ENCODE measurements at regions not wholly inside any gene's neighbourhood (a gene's known extent, or its start where the extent isn't known, plus 50 kb on each side); places are given as distances from the start of the nearest gene placed in this dataset.

GRCh38 chr4:19358015-19358414 is 893.7 kb upstream of the SLIT2 start:
- intact Hi-C loops (cut with DNase I): no loop called here
- H3K4me1 ChIP-seq: no peaks in the 10 kb centered on the region
- TF ChIP-seq POLR2A (IDR thresholded peaks at IDR 0.05): no peak
- TF ChIP-seq, protein P1, sequence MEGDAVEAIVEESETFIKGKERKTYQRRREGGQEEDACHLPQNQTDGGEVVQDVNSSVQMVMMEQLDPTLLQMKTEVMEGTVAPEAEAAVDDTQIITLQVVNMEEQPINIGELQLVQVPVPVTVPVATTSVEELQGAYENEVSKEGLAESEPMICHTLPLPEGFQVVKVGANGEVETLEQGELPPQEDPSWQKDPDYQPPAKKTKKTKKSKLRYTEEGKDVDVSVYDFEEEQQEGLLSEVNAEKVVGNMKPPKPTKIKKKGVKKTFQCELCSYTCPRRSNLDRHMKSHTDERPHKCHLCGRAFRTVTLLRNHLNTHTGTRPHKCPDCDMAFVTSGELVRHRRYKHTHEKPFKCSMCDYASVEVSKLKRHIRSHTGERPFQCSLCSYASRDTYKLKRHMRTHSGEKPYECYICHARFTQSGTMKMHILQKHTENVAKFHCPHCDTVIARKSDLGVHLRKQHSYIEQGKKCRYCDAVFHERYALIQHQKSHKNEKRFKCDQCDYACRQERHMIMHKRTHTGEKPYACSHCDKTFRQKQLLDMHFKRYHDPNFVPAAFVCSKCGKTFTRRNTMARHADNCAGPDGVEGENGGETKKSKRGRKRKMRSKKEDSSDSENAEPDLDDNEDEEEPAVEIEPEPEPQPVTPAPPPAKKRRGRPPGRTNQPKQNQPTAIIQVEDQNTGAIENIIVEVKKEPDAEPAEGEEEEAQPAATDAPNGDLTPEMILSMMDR (IDR thresholded peaks at IDR 0.05): no peak
- H3K4me3 ChIP-seq: no peak overlapping the region
- no peak overlapping the region for H3K27ac ChIP-seq
- no peaks in the 10 kb centered on the region for H3K36me3 ChIP-seq (replicated peaks in 1 of 2; ENCODE audit: insufficient read depth in 1 of 2, low read depth in 2 of 2)
- DNase-seq (no peak), ATAC-seq (no peak)
- 37 to 38% methylated on average over 2 of the region's 2 CpGs for WGBS, 2 donors
- no peaks in the 10 kb centered on the region for H3K27me3 ChIP-seq
- H3K9me3 ChIP-seq: no peaks in the 10 kb centered on the region

- Histone ChIP-seq H3K9me3 (no peaks in the 10 kb centered on the region), H3K27me3 (no peaks in the 10 kb centered on the region), H3K4me1 (no peaks in the 10 kb centered on the region), H3K27ac (no peak overlapping the region), H3K36me3 (replicated peaks in 1 of 2; ENCODE audit: insufficient read depth in 1 of 2, low read depth in 2 of 2) (no peaks in the 10 kb centered on the region), H3K4me3 (no peak overlapping the region)
- ATAC-seq (no peak), DNase-seq (no peak)
- intact Hi-C loops (cut with DNase I): no loop called here
- WGBS, 2 donors: 12 to 19% methylated on average over 1 of the region's 1 CpG
- no peak for TF ChIP-seq POLR2A (IDR thresholded peaks at IDR 0.05)
- TF ChIP-seq, protein P1 (IDR thresholded peaks at IDR 0.05): no peak
Measured at GRCh38 chr4:19349416-19349815, 902.3 kb upstream of the SLIT2 start.

- TF ChIP-seq POLR2A (IDR thresholded peaks at IDR 0.05): no peak
- TF ChIP-seq, protein P1 (IDR thresholded peaks at IDR 0.05): no peak
- no peak for ATAC-seq
- no peaks in the 10 kb centered on the region for H3K4me1 ChIP-seq
- DNase-seq: no peak
- H3K9me3 ChIP-seq: no peaks in the 10 kb centered on the region
- no peak overlapping the region for H3K27ac ChIP-seq
- H3K4me3 ChIP-seq: no peak overlapping the region
- no peaks in the 10 kb centered on the region for H3K27me3 ChIP-seq
- H3K36me3 ChIP-seq (replicated peaks in 1 of 2; ENCODE audit: insufficient read depth in 1 of 2, low read depth in 2 of 2): no peaks in the 10 kb centered on the region
- intact Hi-C loops (cut with DNase I): no loop called here
Measured at GRCh38 chr4:19348746-19349145, 903.0 kb upstream of the SLIT2 start.

DNA sequence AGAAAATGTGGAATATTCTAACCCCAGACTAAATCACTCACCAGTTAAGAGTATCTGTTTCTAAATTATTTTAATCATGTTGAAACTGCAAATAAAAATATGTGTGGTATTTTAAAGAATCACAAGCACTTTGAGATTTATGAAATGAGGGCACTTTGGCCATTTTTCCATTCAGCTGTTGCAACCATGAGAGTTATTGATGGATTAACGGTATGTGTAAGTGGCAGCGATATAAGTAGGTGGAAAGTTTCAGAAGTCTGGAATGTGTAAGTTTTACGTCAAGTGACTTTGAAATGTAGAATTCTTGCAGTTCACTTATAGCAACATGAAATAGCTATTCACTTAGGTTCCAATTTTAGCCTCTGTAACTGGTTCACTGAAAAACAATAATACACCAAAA is 905.1 kb upstream of the SLIT2 start:
- no peak for ATAC-seq
- WGBS, 2 donors: 55 to 77% methylated on average over 3 of the region's 3 CpGs
- no peaks in the 10 kb centered on the region for H3K36me3 ChIP-seq (replicated peaks in 1 of 2; ENCODE audit: insufficient read depth in 1 of 2, low read depth in 2 of 2)
- TF ChIP-seq, protein P1 (IDR thresholded peaks at IDR 0.05): no peak
- no peak for TF ChIP-seq POLR2A (IDR thresholded peaks at IDR 0.05)
- no peaks in the 10 kb centered on the region for H3K4me1 ChIP-seq
- intact Hi-C loops (cut with DNase I): no loop called here
- H3K27me3 ChIP-seq: no peaks in the 10 kb centered on the region
- DNase-seq: no peak
- H3K4me3 ChIP-seq: no peak overlapping the region
- no peak overlapping the region for H3K27ac ChIP-seq
- no peaks in the 10 kb centered on the region for H3K9me3 ChIP-seq

- intact Hi-C loops (cut with DNase I): no loop called here
- ATAC-seq: no peak
- Histone ChIP-seq H3K4me3 (no peak overlapping the region), H3K36me3 (replicated peaks in 1 of 2; ENCODE audit: insufficient read depth in 1 of 2, low read depth in 2 of 2) (no peaks in the 10 kb centered on the region), H3K9me3 (no peaks in the 10 kb centered on the region), H3K4me1 (no peaks in the 10 kb centered on the region), H3K27ac (no peak overlapping the region), H3K27me3 (no peaks in the 10 kb centered on the region)
- WGBS, 2 donors: 30 to 57% methylated on average over 1 of the region's 1 CpG
- no peak for TF ChIP-seq POLR2A (IDR thresholded peaks at IDR 0.05)
- TF ChIP-seq, protein P1 (IDR thresholded peaks at IDR 0.05): no peak
- no peak for DNase-seq
Measured at GRCh38 chr4:19329631-19330030, 922.1 kb upstream of the SLIT2 start.
